Loucy (cell line): ENCODE measurements at regions not wholly inside any gene's neighbourhood (a gene's known extent, or its start where the extent isn't known, plus 50 kb on each side); places are given as distances from the start of the nearest gene placed in this dataset.

Experiments used
- CTCF ChIP-seq: fragments of 200-600 bp; sonication (generic); conservative IDR thresholded peaks from 2 replicates; pipeline ENCODE4 v1.5.1; 2014; ENCODE audit warnings: mild to moderate bottlenecking, antibody characterized with exemption, low read length
- EZH2phosphoT487 ChIP-seq: fragments of 200-600 bp; IDR thresholded peaks from 2 replicates; pipeline ENCODE4 v1.6.1; 2018; ENCODE audit warnings: antibody characterized with exemption, mild to moderate bottlenecking, moderate library complexity, borderline replicate concordance

- TF ChIP-seq CTCF (no peak), EZH2phosphoT487 (no peak)
Observed at GRCh38 chr16:86965331-86965730, 351.9 kb downstream of the C16orf95 start.
